ENCODE measurements at regions not wholly inside any gene's neighbourhood (a gene's known extent, or its start where the extent isn't known, plus 50 kb on each side); places are given as distances from the start of the nearest gene placed in this dataset.

DNA sequence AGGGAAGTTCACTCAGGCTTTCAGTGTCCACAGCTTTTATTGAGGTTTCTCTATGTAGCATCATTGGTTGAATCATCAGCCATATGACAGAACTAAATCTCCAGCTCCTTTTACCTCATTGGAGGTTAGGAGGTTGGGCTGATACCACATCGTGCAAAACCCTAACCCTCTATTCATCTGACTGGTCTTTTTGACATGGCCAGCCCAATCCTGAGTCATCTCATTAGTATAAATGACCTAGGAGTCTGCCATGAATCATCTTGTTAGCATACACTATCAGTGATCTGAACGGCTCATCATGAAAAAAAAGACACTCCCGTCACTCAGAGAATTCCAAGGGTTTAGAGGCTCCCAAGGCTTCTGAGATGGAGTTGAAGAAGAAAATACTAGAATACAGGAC lies 669.8 kb upstream of the POT1 start:
- TF ChIP-seq, protein P1, sequence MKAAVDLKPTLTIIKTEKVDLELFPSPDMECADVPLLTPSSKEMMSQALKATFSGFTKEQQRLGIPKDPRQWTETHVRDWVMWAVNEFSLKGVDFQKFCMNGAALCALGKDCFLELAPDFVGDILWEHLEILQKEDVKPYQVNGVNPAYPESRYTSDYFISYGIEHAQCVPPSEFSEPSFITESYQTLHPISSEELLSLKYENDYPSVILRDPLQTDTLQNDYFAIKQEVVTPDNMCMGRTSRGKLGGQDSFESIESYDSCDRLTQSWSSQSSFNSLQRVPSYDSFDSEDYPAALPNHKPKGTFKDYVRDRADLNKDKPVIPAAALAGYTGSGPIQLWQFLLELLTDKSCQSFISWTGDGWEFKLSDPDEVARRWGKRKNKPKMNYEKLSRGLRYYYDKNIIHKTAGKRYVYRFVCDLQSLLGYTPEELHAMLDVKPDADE (IDR thresholded peaks at IDR 0.05): no peak
- no peak for TF ChIP-seq CTCF (conservative IDR thresholded peaks at IDR 0.05; ENCODE audit: low read depth in 2 of 2)
- TF ChIP-seq, protein P2, sequence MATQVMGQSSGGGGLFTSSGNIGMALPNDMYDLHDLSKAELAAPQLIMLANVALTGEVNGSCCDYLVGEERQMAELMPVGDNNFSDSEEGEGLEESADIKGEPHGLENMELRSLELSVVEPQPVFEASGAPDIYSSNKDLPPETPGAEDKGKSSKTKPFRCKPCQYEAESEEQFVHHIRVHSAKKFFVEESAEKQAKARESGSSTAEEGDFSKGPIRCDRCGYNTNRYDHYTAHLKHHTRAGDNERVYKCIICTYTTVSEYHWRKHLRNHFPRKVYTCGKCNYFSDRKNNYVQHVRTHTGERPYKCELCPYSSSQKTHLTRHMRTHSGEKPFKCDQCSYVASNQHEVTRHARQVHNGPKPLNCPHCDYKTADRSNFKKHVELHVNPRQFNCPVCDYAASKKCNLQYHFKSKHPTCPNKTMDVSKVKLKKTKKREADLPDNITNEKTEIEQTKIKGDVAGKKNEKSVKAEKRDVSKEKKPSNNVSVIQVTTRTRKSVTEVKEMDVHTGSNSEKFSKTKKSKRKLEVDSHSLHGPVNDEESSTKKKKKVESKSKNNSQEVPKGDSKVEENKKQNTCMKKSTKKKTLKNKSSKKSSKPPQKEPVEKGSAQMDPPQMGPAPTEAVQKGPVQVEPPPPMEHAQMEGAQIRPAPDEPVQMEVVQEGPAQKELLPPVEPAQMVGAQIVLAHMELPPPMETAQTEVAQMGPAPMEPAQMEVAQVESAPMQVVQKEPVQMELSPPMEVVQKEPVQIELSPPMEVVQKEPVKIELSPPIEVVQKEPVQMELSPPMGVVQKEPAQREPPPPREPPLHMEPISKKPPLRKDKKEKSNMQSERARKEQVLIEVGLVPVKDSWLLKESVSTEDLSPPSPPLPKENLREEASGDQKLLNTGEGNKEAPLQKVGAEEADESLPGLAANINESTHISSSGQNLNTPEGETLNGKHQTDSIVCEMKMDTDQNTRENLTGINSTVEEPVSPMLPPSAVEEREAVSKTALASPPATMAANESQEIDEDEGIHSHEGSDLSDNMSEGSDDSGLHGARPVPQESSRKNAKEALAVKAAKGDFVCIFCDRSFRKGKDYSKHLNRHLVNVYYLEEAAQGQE (IDR thresholded peaks at IDR 0.05; ENCODE audit: unreplicated experiment): no peak

Data from GM23338 (cell line).